HG02943 (cell line): ENCODE measurements at regions not wholly inside any gene's neighbourhood (a gene's known extent, or its start where the extent isn't known, plus 50 kb on each side); places are given as distances from the start of the nearest gene placed in this dataset.
A peak's percentile ranks its signal among the peaks of the same experiment; 100 is the strongest.

Experiments
- ATAC-seq: cut with Tn5 transposase; IDR thresholded peaks from one replicate; pipeline ENCODE4 v1.9.1; 2021; ENCODE audit warnings: mild to moderate bottlenecking, low read depth, moderate library complexity; ENCODE audit not compliant: unreplicated experiment

GRCh38 chr2:226446406-226447001, 353.1 kb downstream of the IRS1 start:
- ATAC-seq: no peak

DNA sequence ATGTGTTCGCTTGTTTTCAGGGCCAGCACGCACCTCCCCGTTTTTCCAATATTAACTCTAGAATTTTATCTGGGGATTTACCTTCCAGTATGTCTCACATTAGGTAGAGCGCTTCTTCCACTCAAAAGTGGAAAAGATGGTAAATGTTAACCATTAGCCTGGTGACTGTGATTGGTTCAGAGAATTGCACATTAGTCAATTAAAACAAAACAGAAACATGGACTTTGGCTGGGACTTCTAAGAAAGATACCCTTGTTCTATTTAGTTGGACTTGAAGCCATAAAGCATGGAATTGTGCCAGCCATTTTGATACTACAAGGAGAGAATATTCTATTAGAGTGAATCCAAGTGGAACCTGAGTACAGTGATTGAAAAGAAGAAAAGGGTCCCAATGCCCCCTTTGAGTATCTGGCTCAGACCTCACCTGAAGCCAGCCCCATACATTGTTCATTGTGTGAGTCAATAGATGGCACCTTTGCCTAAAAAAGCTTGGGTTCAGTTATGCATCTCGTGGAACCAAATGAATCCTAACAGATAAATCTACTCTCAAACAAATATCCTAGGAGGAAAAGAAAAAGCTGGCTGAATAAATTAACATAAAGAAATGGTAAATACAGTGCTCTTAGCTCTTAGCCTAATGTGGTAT, 354.3 kb downstream of the IRS1 start:
- no peak for ATAC-seq

- no peak for ATAC-seq
These were observed 356.5 kb downstream of the IRS1 start for GRCh38 chr2:226443112-226443511.

GRCh38 chr2:226440127-226440918, 359.3 kb downstream of the IRS1 start:
- ATAC-seq: no peak

DNA sequence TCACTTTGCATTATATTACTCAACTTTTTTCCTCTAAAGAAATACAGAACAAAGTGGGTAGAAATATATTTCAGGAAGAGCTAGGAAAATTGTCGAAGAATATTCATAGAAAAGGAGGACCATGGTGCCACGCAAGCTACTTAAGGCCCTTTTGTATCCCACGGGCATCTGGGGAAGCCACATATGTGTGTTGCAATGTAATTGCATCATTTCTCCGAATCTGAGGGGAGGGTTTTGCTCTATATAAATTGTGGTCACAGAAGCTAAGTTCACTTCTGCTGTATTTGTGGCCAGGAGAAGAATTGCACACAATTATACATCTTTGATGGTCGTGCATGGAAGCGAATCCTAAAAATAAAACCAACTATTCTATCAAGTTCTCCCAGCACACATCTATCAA, 360.3 kb downstream of the IRS1 start:
- no peak for ATAC-seq

- no peak for ATAC-seq
These were observed 364.5 kb downstream of the IRS1 start for GRCh38 chr2:226435146-226435545.

- ATAC-seq: no peak
These were observed 364.9 kb downstream of the IRS1 start for GRCh38 chr2:226434702-226435101.

DNA sequence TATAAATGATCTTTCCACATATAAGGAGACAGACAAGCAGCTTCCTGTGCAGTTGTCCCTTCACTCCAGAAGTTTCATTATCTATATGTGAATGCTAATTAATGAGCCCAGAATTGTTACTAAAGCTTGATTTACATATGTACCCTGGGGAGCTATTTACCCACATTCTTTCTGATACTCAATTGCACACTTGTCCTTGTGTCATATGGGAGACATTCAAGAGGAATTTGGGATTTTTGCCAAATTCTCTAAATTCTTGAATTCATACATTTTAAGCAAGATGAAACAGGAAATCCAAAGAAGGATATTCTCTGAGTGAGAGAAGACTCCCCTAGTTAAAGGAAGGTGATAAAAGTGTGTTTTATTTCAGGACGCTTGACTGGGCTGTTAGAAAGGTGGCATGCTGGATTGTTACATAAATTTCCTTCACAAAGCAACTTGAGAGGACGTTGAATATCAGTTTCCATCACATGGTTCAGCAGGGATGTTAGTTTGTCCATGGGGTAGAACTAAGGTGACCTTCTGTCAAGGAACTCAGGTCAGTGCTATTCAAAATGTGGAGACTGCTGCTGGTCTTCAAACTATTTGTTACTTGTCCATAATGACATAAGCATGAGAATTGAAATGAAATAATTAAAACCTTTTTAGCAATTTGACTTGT, 368.2 kb downstream of the IRS1 start:
- ATAC-seq: no peak

- ATAC-seq: no peak
These were observed 370.1 kb downstream of the IRS1 start for GRCh38 chr2:226429476-226429875.

GRCh38 chr2:226427538-226428307, 371.9 kb downstream of the IRS1 start:
- no peak for ATAC-seq

- ATAC-seq: no peak
These were observed 373.3 kb downstream of the IRS1 start for GRCh38 chr2:226426292-226426736.

- no peak for ATAC-seq
These were observed 374.6 kb downstream of the IRS1 start for GRCh38 chr2:226424971-226425370.

DNA sequence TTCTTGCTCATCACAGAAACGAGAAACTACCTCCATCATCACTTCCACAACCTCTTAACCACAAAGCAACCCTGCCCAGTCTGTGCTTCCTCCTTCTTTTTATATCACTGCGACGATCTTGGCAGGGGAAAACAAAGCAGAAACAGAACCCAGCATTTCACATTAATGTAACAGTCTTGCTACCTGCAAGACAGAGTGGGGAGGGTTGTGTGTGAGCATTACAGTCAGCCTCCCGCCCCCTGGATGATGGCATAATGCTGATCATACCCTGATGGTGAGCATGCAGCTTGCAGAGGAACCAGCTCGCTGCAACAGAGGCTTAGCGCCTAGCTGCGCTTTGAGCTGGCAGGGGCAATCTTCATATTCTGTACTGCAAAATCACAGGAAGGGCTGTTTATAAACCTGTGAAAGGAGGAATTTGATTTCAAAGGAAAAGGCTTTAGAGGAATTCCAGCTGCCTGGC, 376.1 kb downstream of the IRS1 start:
- ATAC-seq: peak; percentile 64

DNA sequence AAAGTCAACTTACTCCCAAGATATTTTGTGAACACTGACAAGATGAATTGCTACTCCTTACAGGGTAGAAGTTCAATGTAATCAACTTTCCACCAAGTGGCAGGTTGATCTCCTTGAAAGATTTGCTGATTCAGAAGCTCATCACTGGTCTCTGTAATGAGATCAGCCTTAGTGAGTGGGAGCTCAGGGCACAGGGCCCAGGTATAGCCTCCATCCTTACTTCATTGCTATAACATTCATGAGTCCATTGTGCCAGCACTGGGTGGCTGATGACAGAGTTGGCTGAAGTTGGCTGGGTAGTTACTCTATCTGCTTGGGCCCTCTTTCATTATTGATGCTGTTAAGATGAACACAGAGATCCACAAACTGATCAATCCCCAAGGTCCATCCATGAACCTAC, 379.0 kb downstream of the IRS1 start:
- no peak for ATAC-seq

GRCh38 chr2:226418521-226418920, 381.1 kb downstream of the IRS1 start:
- ATAC-seq: no peak

GRCh38 chr2:226414335-226414734, 385.3 kb downstream of the IRS1 start:
- ATAC-seq: no peak

- no peak for ATAC-seq
These were observed 386.0 kb downstream of the IRS1 start for GRCh38 chr2:226413498-226414130.

DNA sequence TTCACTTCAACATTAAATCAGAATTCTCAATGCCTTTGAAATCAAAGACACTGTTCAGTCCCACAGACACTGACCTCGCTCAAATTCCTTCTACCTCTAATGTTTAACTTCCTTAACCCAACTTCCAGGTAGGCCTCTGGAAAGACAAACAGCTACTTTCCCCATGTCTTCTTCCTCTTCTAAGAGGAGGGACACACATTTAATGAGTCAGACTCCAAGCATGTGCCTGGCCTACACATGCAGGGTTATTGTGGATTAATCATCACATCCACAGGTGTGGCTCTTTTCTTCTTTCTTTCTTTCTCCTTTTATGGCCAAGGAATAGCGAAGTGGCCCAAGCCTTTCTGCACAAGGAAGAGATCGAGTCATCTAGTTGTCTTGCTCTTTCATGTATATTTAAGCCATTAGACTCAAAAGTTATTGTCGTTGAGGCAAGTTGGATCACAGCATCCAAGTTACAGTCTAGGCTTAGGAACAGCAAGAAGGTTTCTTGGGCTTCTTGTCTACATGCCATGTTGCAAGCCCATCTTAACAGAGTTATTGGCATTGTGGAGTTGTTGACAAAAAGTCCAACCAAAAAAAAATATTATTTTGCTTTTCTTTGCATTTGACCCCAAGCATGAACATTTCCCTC, 387.8 kb downstream of the IRS1 start:
- ATAC-seq: no peak

GRCh38 chr2:226411205-226411604, 388.4 kb downstream of the IRS1 start:
- ATAC-seq: no peak
